GM18520 (cell line): ENCODE measurements at regions not wholly inside any gene's neighbourhood (a gene's known extent, or its start where the extent isn't known, plus 50 kb on each side); places are given as distances from the start of the nearest gene placed in this dataset.
"Not testable (repeated sequence)": the region's sequence is repeated elsewhere in the genome, so short reads cannot be mapped to it uniquely, and the experiment has no call there.

Experiments used
- ATAC-seq: cut with Tn5 transposase; IDR thresholded peaks from one replicate; pipeline ENCODE4 v1.9.1; 2021; ENCODE audit not compliant: unreplicated experiment

- no peak for ATAC-seq
Measured at GRCh38 chr11:116070520-116070919, 566.3 kb upstream of the CADM1 start.

GRCh38 chr11:116066777-116067176 lies 562.6 kb upstream of the CADM1 start:
- no peak for ATAC-seq

DNA sequence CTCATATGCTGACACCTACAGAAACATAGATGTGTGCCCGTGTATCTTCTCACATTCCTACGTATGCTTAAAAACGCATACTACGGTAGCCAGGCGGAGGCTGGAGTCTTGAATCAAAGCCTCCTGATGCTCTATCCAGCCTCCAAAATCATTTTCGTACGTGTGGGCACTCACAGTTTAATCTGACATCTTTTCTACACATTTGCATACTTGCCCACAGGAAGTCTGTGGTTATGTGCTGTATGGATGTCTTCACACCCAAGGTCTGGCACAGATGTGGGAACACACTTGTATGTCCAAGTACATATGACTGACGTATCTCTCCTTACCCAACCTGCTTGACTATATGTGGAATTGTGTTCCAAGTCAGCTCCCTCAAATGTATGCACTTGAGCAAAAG lies 561.8 kb upstream of the CADM1 start:
- no peak for ATAC-seq

DNA sequence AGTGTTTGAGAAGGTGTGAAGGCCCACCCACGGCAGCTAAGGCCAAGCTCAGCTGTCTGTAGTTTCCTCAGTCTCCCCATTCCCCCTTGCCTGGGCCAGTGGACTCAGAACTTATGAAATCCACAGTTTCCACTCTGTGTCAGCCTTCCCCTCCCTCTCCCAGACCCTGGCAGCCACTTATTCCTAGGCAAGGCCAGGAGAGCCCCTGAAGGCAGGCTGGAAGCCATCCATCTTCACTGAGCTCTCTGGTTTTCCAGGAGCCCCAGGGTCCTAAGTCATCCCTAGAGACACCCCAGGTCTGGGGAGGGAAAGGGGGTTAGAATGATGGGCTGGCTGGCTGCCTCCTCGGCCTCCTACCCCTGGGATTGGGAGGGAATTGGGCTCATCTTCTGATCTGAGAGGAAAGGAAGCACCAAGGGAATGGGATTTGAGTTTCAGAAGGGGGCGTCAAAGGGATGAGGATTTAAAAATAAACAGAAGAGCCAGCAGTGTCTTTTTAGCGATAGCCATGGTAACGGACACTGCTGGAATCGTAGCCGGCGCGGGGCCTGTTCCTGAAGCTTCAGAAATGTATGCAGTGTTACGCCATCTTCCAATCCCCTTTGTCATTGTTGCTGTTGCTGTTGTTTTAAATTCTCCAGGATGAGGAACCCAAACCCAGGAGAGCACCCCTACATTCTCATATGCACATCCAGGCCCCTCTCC lies 561.1 kb upstream of the CADM1 start:
- no peak for ATAC-seq

DNA sequence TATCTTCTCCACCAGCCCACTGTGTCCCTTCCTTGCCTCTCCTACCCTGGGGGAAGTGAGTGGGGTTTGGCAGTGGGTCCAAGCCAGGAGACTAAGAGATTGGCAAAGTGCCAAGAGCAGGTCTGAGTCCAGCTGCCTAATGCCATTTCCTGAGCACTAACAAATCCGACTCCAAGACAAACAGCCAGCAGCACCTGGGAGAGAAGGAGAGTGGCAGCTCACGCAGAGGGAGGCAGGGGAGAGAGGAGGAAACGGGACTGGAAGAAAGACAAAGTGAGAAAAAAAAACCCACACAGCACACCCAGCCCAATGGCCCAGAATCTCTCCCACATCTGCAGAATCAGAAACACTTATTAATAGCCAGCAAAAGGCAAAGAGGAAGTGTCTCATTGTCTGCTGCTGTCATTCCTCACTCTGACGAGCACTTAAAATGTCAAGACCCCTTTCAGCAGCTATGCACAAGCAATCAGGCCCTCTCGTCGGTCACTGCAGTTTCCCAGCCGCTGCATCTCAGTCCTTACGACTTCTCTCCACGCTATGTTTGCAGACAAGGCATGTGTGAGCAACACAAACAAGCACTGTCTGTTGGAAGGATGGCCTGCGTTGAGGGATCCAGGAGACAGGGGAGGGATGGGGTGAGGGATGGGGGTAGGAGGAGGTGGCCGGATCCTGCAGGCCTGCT lies 558.4 kb upstream of the CADM1 start:
- ATAC-seq: no peak

DNA sequence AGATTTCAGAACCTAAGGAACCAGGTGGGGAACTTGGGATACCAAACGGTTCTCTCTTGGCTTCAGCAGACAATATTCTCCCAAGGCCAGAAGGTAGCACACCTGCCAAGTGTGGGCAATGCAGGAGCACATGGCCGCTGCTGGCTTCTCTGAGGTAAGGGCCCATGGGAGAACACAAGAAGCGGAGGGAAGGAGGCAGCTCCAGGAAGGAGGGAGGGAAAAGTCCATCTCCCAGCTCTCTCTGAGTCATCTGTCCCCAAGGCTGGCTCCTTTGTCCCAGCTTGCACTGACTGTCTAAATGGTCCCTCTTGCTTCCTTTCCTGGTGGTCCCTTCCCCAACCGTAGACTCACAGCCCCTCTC lies 557.9 kb upstream of the CADM1 start:
- no peak for ATAC-seq

DNA sequence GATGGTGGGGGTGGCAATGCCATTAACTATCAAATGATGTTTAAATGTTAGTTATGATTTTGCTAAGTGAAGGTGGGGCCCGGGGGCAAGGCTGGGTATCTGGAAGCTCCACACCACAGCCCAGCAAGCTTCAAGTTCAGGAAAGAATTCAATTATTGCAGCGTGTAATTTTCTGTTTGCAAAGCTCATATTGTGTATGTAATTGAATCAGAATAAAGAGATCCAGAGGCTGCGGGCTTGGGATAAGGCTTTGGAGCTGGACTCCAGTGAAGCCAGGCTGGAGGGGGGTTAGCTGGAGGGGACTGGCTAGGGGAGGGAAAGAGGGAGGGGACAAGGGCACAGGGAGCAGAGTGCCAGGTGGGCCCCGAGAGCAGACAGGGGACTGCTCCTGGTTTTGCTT lies 557.1 kb upstream of the CADM1 start:
- no peak for ATAC-seq

- no peak for ATAC-seq
Measured at GRCh38 chr11:116059919-116060318, 555.7 kb upstream of the CADM1 start.

DNA sequence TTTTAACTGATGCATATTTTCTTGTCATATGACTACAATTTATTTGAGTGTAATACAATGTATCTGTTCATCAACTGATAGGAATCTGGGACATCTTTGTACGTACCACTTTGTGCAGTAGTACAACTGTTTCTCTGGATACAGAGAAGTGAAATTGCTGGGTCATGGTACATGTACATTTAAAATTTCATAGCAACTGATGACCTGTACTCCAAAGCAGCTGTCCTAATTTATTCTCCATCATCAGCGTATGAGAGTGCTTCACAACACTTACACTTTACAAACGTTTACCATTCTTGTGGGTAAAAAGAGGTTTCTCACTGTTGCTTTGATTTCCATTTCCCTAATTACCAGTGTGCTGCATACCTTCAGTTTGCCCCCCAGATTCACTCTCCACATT lies 552.8 kb upstream of the CADM1 start:
- ATAC-seq: no peak

GRCh38 chr11:116055064-116055463 lies 550.8 kb upstream of the CADM1 start:
- ATAC-seq: no peak

- ATAC-seq: no peak
Measured at GRCh38 chr11:116053548-116053919, 549.3 kb upstream of the CADM1 start.

DNA sequence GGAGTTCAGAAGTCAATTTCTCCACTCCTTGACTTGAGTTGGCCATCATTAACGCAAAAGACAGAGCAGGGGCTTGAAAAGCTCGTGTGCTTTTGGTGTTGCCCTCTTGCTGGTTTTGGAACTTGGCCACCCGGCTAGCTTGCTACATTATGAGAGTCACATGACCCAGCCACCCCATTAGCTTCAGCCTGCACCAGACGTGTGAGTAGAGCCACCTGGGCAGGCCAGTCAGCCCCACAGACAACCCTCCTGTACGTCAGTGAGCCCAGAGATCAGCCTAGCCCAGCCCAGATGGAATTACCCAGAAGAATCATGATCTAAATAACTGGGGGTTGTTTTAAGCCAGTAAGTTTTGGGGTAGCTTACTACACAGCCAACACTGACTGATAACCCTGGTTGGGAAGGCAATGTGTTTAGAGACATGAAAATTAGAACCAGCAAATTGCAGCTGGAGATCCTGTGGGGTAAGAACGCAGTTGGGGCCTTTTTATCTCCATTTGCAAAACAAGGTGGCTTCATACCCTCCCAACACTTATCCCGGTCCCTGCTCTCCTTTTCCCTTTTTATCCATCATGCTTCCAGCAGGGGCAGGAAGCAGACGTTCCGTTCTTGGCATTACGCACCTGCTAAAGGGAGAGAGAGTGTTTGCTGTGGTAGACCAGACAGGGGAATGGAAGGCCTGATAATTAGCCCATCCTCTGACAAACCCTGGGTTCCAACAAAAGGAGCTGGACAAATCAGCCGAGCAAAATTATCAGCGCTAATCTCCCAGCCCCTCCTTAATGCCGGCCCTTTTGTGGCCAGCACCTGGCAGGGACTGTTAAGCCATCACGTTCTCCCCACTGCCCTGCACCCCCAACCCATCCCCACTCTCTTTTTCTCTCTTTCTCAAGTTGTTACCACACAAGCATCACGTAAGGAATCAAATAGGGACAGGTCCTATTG lies 548.7 kb upstream of the CADM1 start:
- ATAC-seq: no peak

- ATAC-seq: no peak
Measured at GRCh38 chr11:116051494-116051893, 547.3 kb upstream of the CADM1 start.

DNA sequence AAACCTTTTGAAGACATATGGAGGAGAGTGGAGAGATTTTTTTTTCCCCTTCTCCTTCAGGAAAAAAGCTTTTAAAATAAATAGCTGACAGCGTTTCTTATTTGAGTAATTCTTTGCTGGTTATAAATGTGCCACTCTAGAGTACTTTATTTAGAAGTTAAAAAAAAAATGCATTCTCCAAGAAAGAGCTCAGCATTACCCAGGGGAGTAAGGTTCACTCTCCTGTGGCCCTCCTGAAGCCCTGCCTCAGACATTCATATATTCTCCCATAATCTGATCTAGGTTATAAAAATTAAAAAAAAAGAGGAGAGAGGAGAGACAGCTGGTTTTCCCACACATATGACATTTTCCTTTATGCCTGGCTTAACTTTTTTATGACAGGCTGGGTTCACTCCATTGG lies 545.2 kb upstream of the CADM1 start:
- no peak for ATAC-seq

DNA sequence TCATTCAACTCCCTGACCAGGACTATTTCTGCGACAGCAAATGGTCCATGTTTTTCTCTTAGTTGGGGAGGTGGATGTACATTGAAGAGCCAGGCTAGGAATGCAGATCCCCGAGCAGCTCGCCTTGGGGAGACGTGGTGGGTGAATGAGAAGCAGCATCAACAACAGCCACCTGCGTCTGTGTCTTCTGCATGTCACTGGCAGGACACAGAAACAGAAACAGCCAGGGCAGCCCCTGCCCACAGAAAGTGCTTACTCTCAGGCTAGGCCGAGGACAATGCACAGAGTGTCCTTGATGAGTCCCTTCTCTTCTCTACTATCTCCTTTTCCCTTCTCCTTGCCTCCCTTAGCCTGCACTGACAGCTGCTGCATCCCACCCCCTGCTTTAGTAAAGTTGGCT lies 541.9 kb upstream of the CADM1 start:
- no peak for ATAC-seq

- ATAC-seq: no peak
Measured at GRCh38 chr11:116044941-116045340, 540.7 kb upstream of the CADM1 start.

GRCh38 chr11:116044520-116044919 lies 540.3 kb upstream of the CADM1 start:
- no peak for ATAC-seq

GRCh38 chr11:116043857-116044256 lies 539.6 kb upstream of the CADM1 start:
- no peak for ATAC-seq

DNA sequence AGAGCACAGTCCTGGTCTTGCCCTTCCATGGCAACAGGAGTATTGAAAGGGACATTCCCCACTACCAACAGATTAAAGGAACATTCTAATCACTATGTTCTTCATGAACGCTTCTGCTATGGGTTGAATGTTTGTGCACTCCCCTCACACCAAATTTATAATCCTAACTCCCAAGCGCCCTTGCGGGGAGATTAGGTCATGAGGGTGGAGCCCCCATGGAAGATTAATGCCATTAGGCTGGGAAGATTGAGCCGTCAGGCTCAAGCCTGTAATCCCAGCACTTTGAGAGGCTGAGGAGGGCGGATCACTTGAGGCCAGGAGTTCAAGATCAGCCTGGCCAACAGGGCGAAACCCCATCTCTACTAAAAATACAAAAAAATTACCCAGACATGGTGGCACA lies 538.8 kb upstream of the CADM1 start:
- not testable (repeated sequence) for ATAC-seq

GRCh38 chr11:116042146-116042545 lies 537.9 kb upstream of the CADM1 start:
- no peak for ATAC-seq

- no peak for ATAC-seq
Measured at GRCh38 chr11:116037861-116038260, 533.6 kb upstream of the CADM1 start.

- no peak for ATAC-seq
Measured at GRCh38 chr11:116035977-116036376, 531.8 kb upstream of the CADM1 start.
